K562 (cell line): ENCODE measurements at regions not wholly inside any gene's neighbourhood (a gene's known extent, or its start where the extent isn't known, plus 50 kb on each side); places are given as distances from the start of the nearest gene placed in this dataset.

ENCODE experiments used
- ASH1L ChIP-seq: fragments of 450-650 bp; IDR thresholded peaks from 2 replicates; pipeline ENCODE4 v1.6.1; 2018; ENCODE audit warnings: borderline replicate concordance, mild to moderate bottlenecking, low read depth; ENCODE audit not compliant: partially characterized antibody
- COPS2 ChIP-seq: fragments of 450-650 bp; conservative IDR thresholded peaks from 2 replicates; pipeline ENCODE4 v1.6.1; 2016; ENCODE audit warnings: mild to moderate bottlenecking, moderate library complexity
- CREB1 ChIP-seq, 2 experiments: sonication (generic) in 1 of 2; formaldehyde crosslinking in 1 of 2; IDR thresholded peaks; 2 replicates each; pipeline versions ENCODE4 v1.6.1 to v1.8.0; 2012 to 2022; ENCODE audit warnings: inconsistent platforms in 1 of 2, mild to moderate bottlenecking in 1 of 2, missing genetic modification reagents in 1 of 2, moderate library complexity in 1 of 2
- ESRRA ChIP-seq: fragments of 450-650 bp; IDR thresholded peaks from 2 replicates; pipeline ENCODE4 v1.6.1; 2014; ENCODE audit warnings: low read depth, mild to moderate bottlenecking, moderate library complexity, borderline replicate concordance
- FOSL1 ChIP-seq: fragments of 200-800 bp; sonication (Bioruptor generic); conservative IDR thresholded peaks from 2 replicates; pipeline ENCODE4 v1.6.1; 2016; ENCODE audit warnings: missing genetic modification characterization, missing compliant biosample characterization
- IFI16 ChIP-seq: fragments of 250-450 bp; sonication (Bioruptor Pico); IDR thresholded peaks from 2 replicates; pipeline ENCODE4 v2.1.2; 2022; ENCODE audit warnings: mild to moderate bottlenecking, inconsistent platforms
- JUN ChIP-seq, 2 experiments: sonication (generic) in 1 of 2; formaldehyde crosslinking in 1 of 2; IDR thresholded peaks; 2 replicates each; pipeline versions ENCODE4 v1.6.1 to v1.8.0; 2012 to 2022; ENCODE audit warnings: borderline replicate concordance in 2 of 2, mild to moderate bottlenecking in 2 of 2, improper control_type of control experiment in 1 of 2, low read depth in 1 of 2, low read length in 1 of 2, missing genetic modification reagents in 1 of 2
- KLF13 ChIP-seq: fragments of 450-650 bp; IDR thresholded peaks from 2 replicates; pipeline ENCODE4 v1.6.1; 2016; ENCODE audit warnings: missing genetic modification characterization, low read depth, mild to moderate bottlenecking, missing compliant biosample characterization, moderate library complexity, borderline replicate concordance
- POU5F1 ChIP-seq: fragments of 150-350 bp; IDR thresholded peaks from 2 replicates; pipeline ENCODE4 v1.6.1; 2014; ENCODE audit warnings: borderline replicate concordance, low read length, low read depth, mild to moderate bottlenecking; ENCODE audit not compliant: partially characterized antibody
- SPI1 ChIP-seq: IDR thresholded peaks from 2 replicates; pipeline ENCODE4 v1.6.1; 2011; ENCODE audit warnings: low read depth, low read length, control low read depth, borderline replicate concordance
- SREBF2 ChIP-seq: sonication (generic); formaldehyde crosslinking; IDR thresholded peaks from 2 replicates; pipeline ENCODE4 v1.4.0; 2020; ENCODE audit warnings: mild to moderate bottlenecking, missing genetic modification reagents
- SRF ChIP-seq, 2 experiments: fragments of 250-450, 450-650 bp in 1 of 2; sonication (Bioruptor Pico) in 1 of 2; sonication (generic) in 1 of 2; formaldehyde crosslinking; IDR thresholded peaks; 2 replicates each; pipeline versions ENCODE4 v1.5.0 to v1.5.1; 2020 to 2022; ENCODE audit warnings: mild to moderate bottlenecking in 1 of 2, missing genetic modification reagents in 1 of 2
- TCFL5 ChIP-seq: fragments of 250-450 bp; sonication (Bioruptor Pico); conservative IDR thresholded peaks from 2 replicates; pipeline ENCODE4 v1.6.1; 2021; ENCODE audit warnings: mild to moderate bottlenecking, moderate library complexity, matching md5 sums
- ZBTB11 ChIP-seq, 3 experiments: fragments of 200-800 bp in 1 of 3; fragments of 250-450 bp in 1 of 3; fragments of 450-650 bp in 1 of 3; sonication (Bioruptor Pico) in 1 of 3; sonication (Bioruptor generic) in 1 of 3; formaldehyde crosslinking in 1 of 3; IDR thresholded peaks; 2 replicates each; pipeline versions ENCODE4 v1.6.1 to v1.8.0; 2016 to 2022; ENCODE audit warnings: mild to moderate bottlenecking in 2 of 3, missing genetic modification characterization in 2 of 3, missing compliant biosample characterization in 1 of 3, moderate library complexity in 1 of 3
- ZBTB34 ChIP-seq: fragments of 250-450 bp; sonication (Bioruptor Pico); IDR thresholded peaks from 2 replicates; pipeline ENCODE4 v1.8.0; 2021; ENCODE audit warnings: mild to moderate bottlenecking, moderate library complexity
- ZNF175 ChIP-seq: fragments of 200-800 bp; sonication (Bioruptor generic); IDR thresholded peaks from 2 replicates; pipeline ENCODE4 v1.6.1; 2016; ENCODE audit warnings: low read depth, mild to moderate bottlenecking, missing genetic modification characterization, missing compliant biosample characterization
- ZNF436 ChIP-seq: fragments of 250-450, 450-650 bp; sonication (Bioruptor Pico); formaldehyde crosslinking; IDR thresholded peaks from 2 replicates; pipeline ENCODE4 v1.7.0; 2020; ENCODE audit warnings: mild to moderate bottlenecking
- ZNF583 ChIP-seq: fragments of 250-450 bp; sonication (Bioruptor Pico); IDR thresholded peaks from 2 replicates; pipeline ENCODE4 v1.4.0; 2020
- ZNF699 ChIP-seq: fragments of 250-450 bp; sonication (Bioruptor Pico); IDR thresholded peaks from 2 replicates; pipeline ENCODE4 v1.8.0; 2021; ENCODE audit warnings: mild to moderate bottlenecking, moderate library complexity; ENCODE audit not compliant: insufficient replicate concordance
- TF ChIP-seq, protein P1 (sequence below): IDR thresholded peaks from 2 replicates; pipeline ENCODE4 v1.6.1; 2016; ENCODE audit warnings: missing genetic modification characterization, missing compliant biosample characterization

- TF ChIP-seq ZBTB34 (CRISPR knock-in tag) (no peak), TCFL5 (no peak), SPI1 (no peak), ZNF583 (CRISPR knock-in tag) (peak; percentile 46; the same call in 1 of the 2 replicates), CREB1 (IDR thresholded peaks at IDR 0.05) (no peak), CREB1 (CRISPR knock-in tag; IDR thresholded peaks at IDR 0.05) (no peak), ZNF436 (CRISPR knock-in tag) (no peak), ZBTB11 (CRISPR knock-in tag; IDR thresholded peaks at IDR 0.05) (no peak), ZNF175 (CRISPR knock-in tag) (peak; percentile 80), IFI16 (CRISPR knock-in tag) (no peak), FOSL1 (peak; percentile 45), KLF13 (tag) (peak; percentile 73; the same call in 1 of the 2 replicates), POU5F1 (no peak), ASH1L (no peak), SREBF2 (CRISPR knock-in tag) (no peak), ZNF699 (CRISPR knock-in tag) (no peak), SRF (CRISPR knock-in tag; IDR thresholded peaks at IDR 0.05) (peak in 1 of 2 experiments; percentile 91; a peak in 2 of 4 replicates), COPS2 (no peak), JUN (IDR thresholded peaks at IDR 0.05; ENCODE audit: borderline replicate concordance, low read depth, low read length) (no peak), JUN (CRISPR knock-in tag; IDR thresholded peaks at IDR 0.05; ENCODE audit: borderline replicate concordance) (no peak), ESRRA (no peak)
- TF ChIP-seq, protein P1, sequence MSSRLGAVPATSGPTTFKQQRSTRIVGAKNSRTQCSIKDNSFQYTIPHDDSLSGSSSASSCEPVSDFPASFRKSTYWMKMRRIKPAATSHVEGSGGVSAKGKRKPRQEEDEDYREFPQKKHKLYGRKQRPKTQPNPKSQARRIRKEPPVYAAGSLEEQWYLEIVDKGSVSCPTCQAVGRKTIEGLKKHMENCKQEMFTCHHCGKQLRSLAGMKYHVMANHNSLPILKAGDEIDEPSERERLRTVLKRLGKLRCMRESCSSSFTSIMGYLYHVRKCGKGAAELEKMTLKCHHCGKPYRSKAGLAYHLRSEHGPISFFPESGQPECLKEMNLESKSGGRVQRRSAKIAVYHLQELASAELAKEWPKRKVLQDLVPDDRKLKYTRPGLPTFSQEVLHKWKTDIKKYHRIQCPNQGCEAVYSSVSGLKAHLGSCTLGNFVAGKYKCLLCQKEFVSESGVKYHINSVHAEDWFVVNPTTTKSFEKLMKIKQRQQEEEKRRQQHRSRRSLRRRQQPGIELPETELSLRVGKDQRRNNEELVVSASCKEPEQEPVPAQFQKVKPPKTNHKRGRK (tag), result no peak
Measured at GRCh38 chr9:88721495-88722279, 186.7 kb downstream of the NXNL2 start (continued).
